ENCODE measurements at regions not wholly inside any gene's neighbourhood (a gene's known extent, or its start where the extent isn't known, plus 50 kb on each side); places are given as distances from the start of the nearest gene placed in this dataset.

DNA sequence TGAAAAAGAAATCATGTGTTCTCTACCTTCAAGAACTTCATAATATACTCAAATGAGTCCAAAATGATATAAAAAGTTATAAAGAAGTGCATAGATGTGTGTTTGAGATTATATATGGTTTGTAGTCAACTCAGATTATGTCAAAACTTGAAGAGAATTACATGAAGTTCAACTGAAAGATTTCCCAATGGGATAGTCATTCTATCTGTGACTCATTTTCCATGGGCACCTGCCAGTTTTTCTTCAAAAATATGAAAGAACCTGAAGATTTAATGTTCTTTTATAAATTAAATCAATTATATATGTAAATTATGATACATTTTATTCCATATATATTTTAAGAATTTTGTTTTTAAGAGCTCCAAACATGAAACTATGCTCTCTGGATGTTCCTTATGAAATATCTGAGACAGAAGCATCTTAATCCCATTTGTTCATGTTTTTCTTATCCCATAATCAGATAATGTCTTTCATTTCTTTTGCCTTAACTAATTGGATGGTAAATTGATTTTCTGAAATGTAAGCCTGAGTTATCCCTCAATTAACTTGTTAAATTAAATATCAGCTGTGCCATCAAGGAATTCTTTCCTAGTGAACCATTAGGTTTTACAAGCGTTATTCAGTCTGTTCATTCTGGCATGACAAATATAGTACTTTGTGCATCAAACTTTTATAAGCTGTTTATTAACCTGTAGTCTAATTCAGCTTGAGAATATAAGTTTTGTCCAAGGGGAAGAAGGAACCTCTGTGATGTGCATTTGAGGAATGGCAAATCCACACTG is 387.1 kb downstream of the IPMK start:
- CTCF ChIA-PET: no interaction called here
- no TSS peak for BruUV-seq (replicated peaks)
- intact Hi-C loops (cut with micrococcal nuclease; ENCODE audit: unreplicated experiment): no loop called here

DNA sequence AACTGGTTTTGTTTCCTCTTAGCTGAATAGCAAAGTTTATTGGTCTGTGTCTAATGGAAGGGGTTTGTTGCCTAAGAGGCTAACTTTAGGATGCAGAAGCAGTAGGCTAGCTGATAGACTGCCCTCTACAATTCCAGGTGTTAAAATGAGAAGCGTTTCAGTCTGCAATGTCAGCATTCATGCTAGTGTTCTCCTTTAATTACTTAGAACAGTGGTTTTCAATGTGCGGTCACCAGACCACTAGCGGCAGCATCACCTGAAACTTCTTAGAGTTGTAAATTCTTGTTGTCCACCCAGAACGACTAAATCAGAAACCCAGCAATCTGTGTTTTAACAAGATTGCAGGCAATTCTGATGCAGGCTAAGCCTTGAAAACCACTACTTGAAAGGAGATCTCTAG is 392.9 kb downstream of the IPMK start:
- BruUV-seq (replicated peaks): no TSS peak
- Histone ChIP-seq H3K4me3 (ENCODE audit: low read depth, low read length, poor library complexity, severe bottlenecking) (no peak overlapping the region), H3K27ac (ENCODE audit: low read depth, low read length, poor library complexity, severe bottlenecking) (no peak overlapping the region), H3K9me3 (ENCODE audit: low read depth, low read length, poor library complexity, severe bottlenecking) (no peaks in the 10 kb centered on the region), H3K36me3 (ENCODE audit: insufficient read depth, low read length, poor library complexity, severe bottlenecking) (no peaks in the 10 kb centered on the region), H3K4me1 (ENCODE audit: insufficient read depth, low read length, poor library complexity, severe bottlenecking) (no peaks in the 10 kb centered on the region), H3K27me3 (replicated peaks; ENCODE audit: insufficient read depth, low read depth, low read length, poor library complexity) (no peaks in the 10 kb centered on the region)
- TF ChIP-seq, protein P1, sequence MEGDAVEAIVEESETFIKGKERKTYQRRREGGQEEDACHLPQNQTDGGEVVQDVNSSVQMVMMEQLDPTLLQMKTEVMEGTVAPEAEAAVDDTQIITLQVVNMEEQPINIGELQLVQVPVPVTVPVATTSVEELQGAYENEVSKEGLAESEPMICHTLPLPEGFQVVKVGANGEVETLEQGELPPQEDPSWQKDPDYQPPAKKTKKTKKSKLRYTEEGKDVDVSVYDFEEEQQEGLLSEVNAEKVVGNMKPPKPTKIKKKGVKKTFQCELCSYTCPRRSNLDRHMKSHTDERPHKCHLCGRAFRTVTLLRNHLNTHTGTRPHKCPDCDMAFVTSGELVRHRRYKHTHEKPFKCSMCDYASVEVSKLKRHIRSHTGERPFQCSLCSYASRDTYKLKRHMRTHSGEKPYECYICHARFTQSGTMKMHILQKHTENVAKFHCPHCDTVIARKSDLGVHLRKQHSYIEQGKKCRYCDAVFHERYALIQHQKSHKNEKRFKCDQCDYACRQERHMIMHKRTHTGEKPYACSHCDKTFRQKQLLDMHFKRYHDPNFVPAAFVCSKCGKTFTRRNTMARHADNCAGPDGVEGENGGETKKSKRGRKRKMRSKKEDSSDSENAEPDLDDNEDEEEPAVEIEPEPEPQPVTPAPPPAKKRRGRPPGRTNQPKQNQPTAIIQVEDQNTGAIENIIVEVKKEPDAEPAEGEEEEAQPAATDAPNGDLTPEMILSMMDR (conservative IDR thresholded peaks at IDR 0.05; ENCODE audit: low read depth, low read length): no peak
- no peak for TF ChIP-seq EZH2 (IDR thresholded peaks at IDR 0.05; ENCODE audit: borderline replicate concordance, low read depth, low read length, poor library complexity, severe bottlenecking)
- intact Hi-C loops (cut with micrococcal nuclease; ENCODE audit: unreplicated experiment): no loop called here
- POLR2A ChIA-PET (ENCODE audit: low non-redundant PET): no interaction called here
- no peak for DNase-seq (ENCODE audit: low spot score)
- CTCF ChIA-PET: interaction anchor here (1.1 kb wide), 1 partner anchor 278 kb away, joined by 3 read pairs; no protein-coding TSS in a partner anchor

More for the DNA sequence above, 387.1 kb downstream of the IPMK start:
- POLR2A ChIA-PET (ENCODE audit: low non-redundant PET): no interaction called here
- Histone ChIP-seq H3K9me3 (ENCODE audit: low read depth, low read length, poor library complexity, severe bottlenecking) (no peaks in the 10 kb centered on the region), H3K36me3 (ENCODE audit: insufficient read depth, low read length, poor library complexity, severe bottlenecking) (no peaks in the 10 kb centered on the region), H3K4me3 (ENCODE audit: low read depth, low read length, poor library complexity, severe bottlenecking) (no peak overlapping the region), H3K27me3 (replicated peaks; ENCODE audit: insufficient read depth, low read depth, low read length, poor library complexity) (no peaks in the 10 kb centered on the region), H3K4me1 (ENCODE audit: insufficient read depth, low read length, poor library complexity, severe bottlenecking) (no peaks in the 10 kb centered on the region), H3K27ac (ENCODE audit: low read depth, low read length, poor library complexity, severe bottlenecking) (no peak overlapping the region)
- TF ChIP-seq EZH2 (IDR thresholded peaks at IDR 0.05; ENCODE audit: borderline replicate concordance, low read depth, low read length, poor library complexity, severe bottlenecking): no peak
- TF ChIP-seq, protein P1 (conservative IDR thresholded peaks at IDR 0.05; ENCODE audit: low read depth, low read length): no peak
- no peak for DNase-seq (ENCODE audit: low spot score)

DNA sequence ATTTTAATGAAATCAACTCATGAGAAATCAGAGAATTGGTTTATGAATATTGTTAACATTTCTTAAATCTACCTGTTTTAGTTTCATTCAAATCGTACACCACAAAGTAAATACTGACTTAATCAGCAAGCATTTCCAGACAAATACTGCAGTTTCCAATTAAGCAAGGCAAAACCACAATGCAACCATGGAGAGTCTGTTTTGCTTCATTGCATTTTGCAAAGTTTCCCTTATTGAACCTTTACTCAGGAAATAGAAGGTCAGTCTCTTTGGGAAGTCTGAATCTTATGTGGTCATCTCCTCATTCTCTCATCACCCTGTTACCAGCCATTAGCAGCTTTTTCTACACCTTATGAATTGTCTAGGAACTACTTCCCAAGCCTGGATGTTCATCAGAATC is 400.5 kb downstream of the IPMK start:
- no peaks in the 10 kb centered on the region for H3K4me1 ChIP-seq (ENCODE audit: insufficient read depth, low read length, poor library complexity, severe bottlenecking)
- POLR2A ChIA-PET (ENCODE audit: low non-redundant PET): no interaction called here
- no peaks in the 10 kb centered on the region for H3K27me3 ChIP-seq (replicated peaks; ENCODE audit: insufficient read depth, low read depth, low read length, poor library complexity)
- CTCF ChIA-PET: no interaction called here
- intact Hi-C loops (cut with micrococcal nuclease; ENCODE audit: unreplicated experiment): no loop called here
- BruUV-seq (replicated peaks): no TSS peak
- TF ChIP-seq, protein P1 (conservative IDR thresholded peaks at IDR 0.05; ENCODE audit: low read depth, low read length): no peak
- TF ChIP-seq EZH2 (IDR thresholded peaks at IDR 0.05; ENCODE audit: borderline replicate concordance, low read depth, low read length, poor library complexity, severe bottlenecking): no peak
- no peak for DNase-seq (ENCODE audit: low spot score)
- H3K36me3 ChIP-seq (ENCODE audit: insufficient read depth, low read length, poor library complexity, severe bottlenecking): no peaks in the 10 kb centered on the region
- H3K27ac ChIP-seq (ENCODE audit: low read depth, low read length, poor library complexity, severe bottlenecking): no peak overlapping the region
- H3K4me3 ChIP-seq (ENCODE audit: low read depth, low read length, poor library complexity, severe bottlenecking): no peak overlapping the region
- no peaks in the 10 kb centered on the region for H3K9me3 ChIP-seq (ENCODE audit: low read depth, low read length, poor library complexity, severe bottlenecking)
